Fibroblast of peridontal ligament (primary cell): ENCODE measurements at regions not wholly inside any gene's neighbourhood (a gene's known extent, or its start where the extent isn't known, plus 50 kb on each side); places are given as distances from the start of the nearest gene placed in this dataset.

Experiments used
- DNase-seq: peaks from one replicate; pipeline ENCODE4 v3.0.0-alpha.2; 2010; ENCODE audit errors: extremely low read depth

GRCh38 chr5:167725741-167726140 lies 565.7 kb upstream of the WWC1 start:
- DNase-seq = no peak

- DNase-seq = no peak
Observed at GRCh38 chr5:167726642-167727041, 564.8 kb upstream of the WWC1 start.

DNA sequence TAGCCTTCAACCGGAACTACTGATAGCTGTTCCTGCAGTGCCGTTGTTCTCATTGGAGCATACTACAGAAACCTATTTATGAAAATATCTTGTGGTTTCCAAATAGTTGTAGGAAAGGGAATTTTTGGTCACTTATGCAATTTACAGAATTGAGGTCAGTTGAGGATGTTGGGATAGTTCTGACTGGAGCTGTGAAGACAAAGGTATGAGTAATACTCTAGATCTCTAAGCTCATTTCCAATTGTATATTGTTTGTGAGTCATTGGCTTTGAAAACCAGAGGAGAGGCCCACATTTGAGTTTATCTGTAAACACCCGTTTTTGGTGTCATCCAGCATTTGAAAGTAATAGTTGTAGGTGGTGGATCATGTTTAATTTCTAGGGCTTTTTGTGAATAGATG lies 561.3 kb upstream of the WWC1 start:
- peak; percentile 97 for DNase-seq

DNA sequence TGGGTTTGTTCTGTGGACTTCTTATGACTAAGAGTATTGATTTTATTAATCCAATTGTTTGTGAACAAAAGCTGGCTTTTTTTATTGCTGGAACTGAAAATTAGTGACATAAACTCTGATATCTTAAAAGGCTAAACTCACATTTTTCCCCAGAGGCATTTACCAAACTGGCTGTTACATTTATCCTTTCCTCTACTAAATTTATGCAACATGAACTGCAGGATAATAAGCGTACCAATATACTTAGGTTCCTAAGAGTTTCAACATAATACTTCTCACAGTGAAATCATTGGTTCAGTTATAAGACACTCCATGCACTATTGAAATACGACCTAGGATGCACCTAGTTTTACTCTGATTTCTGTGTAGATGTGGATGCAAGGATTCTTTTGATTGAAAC lies 560.8 kb upstream of the WWC1 start:
- peak; percentile 23 for DNase-seq

- DNase-seq = no peak
Observed at GRCh38 chr5:167731951-167732350, 559.5 kb upstream of the WWC1 start.

DNA sequence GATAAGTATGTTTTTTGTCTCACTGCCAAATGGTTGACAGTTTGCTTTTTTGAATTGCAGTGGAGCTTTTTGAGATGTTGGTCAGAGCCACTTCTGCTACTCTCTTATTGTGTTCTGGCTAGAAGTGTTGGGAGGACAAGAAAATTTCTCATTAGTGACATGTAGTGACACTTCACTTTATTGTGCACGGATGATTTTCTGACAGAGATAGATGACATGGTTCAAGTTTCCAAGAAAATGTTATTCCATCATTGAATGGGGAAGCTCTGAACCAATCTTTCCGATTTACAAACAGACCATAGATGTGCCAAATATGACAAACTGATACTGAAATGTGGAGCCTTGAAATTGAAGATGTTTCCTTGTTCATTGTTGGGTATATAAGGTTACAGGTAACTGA lies 558.9 kb upstream of the WWC1 start:
- DNase-seq = no peak

DNA sequence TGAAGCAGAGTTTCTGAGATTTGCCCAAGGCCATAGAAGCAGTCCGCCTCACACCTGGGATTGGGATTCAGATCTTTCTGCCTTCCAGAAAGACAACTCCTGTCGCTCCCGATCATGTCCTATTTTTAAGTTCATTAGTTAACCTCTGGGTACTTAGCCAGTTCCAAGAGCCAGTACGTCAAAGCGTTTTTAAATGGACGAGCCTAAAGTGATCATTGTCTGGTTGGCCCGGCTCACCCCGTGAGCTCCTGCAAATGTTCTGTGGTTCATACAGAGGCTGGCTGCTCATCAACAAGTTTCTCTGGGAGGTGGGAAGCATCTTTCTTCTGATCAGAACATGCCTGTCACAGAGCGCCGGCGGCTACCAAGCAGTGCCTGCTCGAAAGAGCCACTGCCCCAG lies 554.5 kb upstream of the WWC1 start:
- no peak for DNase-seq

DNA sequence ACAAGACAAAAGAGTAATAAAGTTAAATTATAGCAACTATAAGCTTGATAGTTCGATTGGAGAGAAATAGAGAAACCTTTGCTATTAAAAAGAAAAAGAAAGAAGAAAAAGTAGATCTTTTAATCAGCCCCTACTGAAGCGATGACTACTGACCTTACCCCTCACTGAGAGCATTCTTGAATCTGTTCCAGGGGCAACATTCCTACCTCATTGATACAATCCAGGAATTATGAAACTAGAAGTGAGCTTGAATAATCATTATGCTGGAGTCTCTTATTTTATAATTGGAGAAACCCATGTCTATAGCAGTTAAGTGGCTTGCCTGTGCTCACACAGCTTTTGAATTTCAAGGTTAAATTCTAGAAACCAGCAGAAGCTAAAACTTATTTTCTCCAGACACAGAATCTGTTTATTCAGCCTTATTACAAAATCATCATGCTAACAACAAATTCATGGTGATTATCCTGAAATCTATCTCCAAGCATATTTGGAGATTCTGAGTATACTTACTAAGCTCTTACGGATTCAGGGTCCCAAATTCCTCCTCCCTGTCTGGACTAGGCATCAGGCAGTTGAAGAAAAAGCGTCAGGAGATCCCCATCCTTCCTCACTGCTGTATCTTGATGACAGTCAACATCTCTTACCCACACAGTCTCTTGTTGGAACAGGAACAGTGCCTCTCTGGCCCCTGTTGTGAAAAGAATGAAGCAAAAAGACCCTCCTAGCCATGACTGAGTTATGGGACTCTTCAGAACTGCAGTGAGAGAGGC lies 547.6 kb upstream of the WWC1 start:
- peak; percentile 87 for DNase-seq

- DNase-seq = no peak
Observed at GRCh38 chr5:167745868-167746267, 545.6 kb upstream of the WWC1 start.

- no peak for DNase-seq
Observed at GRCh38 chr5:167750586-167750985, 540.9 kb upstream of the WWC1 start.

DNA sequence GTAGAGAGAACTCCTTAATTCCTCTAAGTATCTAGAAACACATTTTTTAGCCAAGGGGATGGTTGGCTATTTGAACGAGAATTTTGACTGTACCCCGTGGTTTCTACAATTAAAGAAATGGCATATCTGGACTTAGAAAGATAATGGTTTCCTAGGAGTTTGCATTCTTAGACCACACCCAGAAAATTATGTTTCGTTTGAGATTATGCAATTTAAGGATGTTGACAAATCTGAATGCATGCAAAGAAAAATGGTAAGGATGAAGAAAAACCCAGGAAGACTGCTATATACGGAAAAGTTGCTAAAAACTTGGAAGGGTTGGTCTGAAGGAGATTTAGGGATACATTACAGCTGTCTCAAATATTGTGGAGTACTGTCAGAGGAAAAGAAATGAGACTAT lies 538.5 kb upstream of the WWC1 start:
- no peak for DNase-seq

DNA sequence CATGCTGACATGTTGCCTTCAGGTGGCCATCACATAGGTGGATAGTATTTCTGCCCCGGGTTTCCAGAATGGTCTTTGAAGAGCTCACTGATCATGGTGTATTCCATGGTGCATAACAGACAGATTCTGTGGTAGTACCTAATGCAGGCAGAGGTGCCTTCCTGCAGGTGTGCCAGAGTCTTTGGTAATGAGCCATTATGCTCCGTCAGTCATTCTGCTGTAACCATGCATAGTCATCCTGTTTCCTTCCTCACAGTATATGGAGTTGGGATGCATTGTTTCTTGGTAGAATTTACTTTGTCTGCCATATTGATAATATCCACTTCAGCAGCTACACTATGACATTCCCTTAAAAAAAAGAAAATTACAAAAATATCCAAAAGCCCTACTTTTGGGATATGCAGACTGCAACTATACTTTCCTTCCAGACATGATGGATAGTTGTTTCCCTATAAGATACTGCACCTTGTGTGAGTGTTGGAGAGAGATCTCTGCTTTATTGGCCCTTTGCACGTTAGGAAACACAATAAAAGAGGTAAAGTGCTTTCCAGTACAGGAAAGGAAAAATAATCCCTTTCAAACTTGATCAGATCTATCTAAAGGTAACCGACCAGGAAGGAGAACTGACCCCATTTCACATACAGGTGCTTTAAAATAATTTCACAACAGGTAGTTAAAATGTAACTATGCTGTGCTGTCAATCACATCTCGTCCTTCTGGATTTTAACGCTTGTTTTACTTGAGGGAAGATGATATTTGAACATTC lies 537.5 kb upstream of the WWC1 start:
- DNase-seq = no peak

- peak; percentile 60 for DNase-seq
Observed at GRCh38 chr5:167754501-167755021, 536.9 kb upstream of the WWC1 start.

DNA sequence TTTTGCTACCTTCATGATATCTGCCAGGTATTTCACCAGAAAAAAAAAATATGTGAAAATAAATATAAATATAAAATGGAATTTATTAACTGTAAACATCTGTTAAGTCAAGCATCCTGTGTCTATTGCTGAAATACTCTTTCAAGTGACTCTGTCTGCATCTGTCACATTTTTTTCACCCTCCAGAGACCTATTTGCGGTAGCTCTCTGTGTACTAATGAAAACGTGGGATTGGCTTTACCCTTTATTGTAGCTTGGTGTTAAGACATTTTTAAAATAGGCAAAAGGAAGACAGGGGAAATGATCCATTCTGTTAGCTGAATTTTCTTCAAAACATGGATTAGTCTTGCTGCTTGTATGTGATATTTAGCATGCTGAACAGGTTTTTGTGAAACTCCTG lies 536.0 kb upstream of the WWC1 start:
- no peak for DNase-seq

GRCh38 chr5:167759057-167759821 lies 532.2 kb upstream of the WWC1 start:
- DNase-seq = no peak

DNA sequence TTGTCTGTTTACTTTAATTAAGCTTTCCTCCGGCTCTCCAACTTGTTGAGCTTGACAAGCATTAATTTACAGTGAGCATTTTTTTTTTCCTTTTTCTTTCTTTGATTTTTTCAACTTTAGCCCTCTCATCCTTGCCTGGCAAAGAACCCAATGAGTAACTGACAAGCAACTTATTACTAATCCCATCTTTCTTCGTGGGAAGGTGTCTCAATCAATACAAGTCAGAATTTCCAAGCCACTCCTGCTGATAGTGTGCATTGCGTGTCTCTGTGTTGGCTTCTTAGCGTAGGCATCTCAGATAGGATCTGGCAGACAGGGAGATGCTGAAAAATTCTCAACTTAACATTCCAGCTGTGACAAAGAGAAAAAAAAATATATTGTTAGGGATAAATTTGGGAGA lies 527.7 kb upstream of the WWC1 start:
- peak; percentile 40 for DNase-seq

- no peak for DNase-seq
Observed at GRCh38 chr5:167764641-167765289, 526.7 kb upstream of the WWC1 start.

DNA sequence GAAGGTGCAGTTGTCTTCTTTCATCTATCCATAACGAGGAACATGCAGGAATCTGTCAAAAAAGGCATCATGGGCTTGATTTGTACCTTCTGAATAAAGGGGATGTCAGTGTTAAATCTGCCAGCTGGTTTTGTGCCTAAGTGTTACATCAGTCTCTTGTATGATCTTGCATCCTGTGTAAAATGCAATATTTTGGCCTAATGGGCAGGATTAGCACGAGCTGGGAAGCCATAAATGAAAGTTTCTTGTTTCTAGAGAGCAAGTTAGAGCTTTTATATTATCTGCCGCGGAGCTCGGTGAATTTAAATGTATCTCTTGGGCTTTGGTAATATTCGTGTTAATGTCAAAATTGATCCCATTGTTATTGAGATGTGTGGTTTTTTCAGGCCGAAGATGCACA lies 526.1 kb upstream of the WWC1 start:
- no peak for DNase-seq

- DNase-seq = no peak
Observed at GRCh38 chr5:167766957-167767356, 524.5 kb upstream of the WWC1 start.

DNA sequence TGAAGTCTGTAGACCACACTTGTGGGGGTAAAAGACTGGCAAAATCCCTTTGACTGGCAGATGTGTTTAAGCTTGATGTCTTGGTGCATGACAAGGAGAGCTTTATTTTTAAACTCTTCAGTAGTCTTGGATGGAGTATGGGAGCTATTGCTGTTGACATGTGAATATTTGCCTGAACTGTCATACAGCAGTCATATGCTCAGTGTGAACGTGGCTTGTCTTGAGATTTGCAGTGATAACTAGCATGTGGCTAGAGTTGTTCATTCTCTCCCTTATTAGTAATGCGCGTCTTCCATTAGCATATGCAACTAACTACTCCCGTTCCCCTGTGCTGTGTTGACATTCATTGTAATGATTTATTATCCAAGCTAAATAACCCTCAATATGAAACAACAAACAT lies 523.6 kb upstream of the WWC1 start:
- DNase-seq = no peak

GRCh38 chr5:167769846-167770413 lies 521.5 kb upstream of the WWC1 start:
- DNase-seq = peak; percentile 16

GRCh38 chr5:167770461-167770860 lies 521.0 kb upstream of the WWC1 start:
- DNase-seq = peak; percentile 92
